ENCODE measurements at regions not wholly inside any gene's neighbourhood (a gene's known extent, or its start where the extent isn't known, plus 50 kb on each side); places are given as distances from the start of the nearest gene placed in this dataset.
A peak's percentile ranks its signal among the peaks of the same experiment; 100 is the strongest.

- DNase-seq (ENCODE audit: low read depth): no peak
Observed at GRCh38 chr9:36764364-36765076, 191.8 kb downstream of the MELK start.

- no peak for DNase-seq (ENCODE audit: low read depth)
Observed at GRCh38 chr9:36765077-36765390, 192.3 kb downstream of the MELK start.

GRCh38 chr9:36765468-36766341 is 193.0 kb downstream of the MELK start:
- DNase-seq (ENCODE audit: low read depth): peak; percentile 94

DNA sequence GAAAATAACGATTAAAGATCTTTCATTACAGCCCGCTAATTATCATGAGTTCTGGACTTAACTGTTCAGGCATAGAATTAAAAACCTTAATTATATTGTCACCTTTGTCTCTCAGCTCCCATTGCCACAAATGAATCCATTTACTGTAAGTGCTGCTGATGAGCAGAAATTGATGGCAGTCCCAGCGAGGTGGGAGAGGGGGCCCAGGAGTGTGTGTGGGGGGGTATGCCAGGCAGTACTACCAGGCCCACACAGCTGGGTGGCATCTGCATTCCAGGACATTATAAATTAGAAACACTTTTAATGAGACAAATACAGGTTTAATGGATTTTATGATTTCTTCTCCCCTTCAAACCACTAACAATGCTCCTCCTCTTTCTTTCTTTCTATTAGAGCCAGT is 196.0 kb downstream of the MELK start:
- DNase-seq (ENCODE audit: low read depth): no peak

- DNase-seq (ENCODE audit: low read depth): no peak
Observed at GRCh38 chr9:36770025-36770424, 197.3 kb downstream of the MELK start.

DNA sequence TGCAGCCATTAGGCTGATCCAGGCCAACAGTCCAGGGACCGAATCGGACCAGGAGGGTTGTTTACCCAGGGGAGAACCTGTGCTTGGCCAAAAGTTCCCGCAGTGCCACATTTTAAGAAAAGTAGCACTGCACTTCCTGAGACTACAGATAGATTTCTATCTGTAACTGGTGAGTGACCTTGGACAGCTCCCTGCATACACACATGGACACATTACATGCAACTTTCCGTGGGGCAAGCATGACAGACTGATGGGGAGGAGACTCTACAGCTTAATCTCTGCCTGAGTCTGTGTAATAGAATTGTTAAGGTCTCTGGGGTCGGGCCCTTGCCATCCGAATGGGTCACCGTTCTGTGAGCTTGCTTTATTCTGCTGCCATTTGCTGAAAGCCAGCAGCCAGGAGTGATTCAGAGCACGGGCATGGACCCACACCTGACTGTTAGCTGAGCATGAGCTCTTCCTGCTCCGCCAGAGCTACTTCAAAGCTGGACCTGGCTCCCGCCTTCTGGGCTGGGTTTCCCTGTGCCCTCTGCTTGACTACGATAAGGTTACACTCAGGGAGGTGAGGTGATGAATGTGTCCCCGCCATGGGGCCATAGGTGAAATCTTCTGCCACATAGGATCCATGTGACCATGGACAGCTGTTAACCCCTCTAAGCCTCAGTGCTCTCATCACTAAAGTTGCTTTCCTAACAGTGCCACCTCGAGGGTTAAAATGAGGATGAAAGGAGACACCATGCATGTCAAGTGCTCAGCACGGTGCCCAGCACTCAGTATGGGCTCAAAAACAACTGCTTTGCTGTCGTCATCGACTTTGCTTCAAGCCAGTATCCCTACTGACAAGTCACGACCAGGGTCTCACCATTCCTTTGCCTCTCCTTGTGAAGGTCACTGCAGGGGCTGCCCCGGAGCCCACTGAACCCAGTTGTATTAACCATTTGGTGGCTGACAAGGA is 200.0 kb downstream of the MELK start:
- DNase-seq (ENCODE audit: low read depth): no peak

DNA sequence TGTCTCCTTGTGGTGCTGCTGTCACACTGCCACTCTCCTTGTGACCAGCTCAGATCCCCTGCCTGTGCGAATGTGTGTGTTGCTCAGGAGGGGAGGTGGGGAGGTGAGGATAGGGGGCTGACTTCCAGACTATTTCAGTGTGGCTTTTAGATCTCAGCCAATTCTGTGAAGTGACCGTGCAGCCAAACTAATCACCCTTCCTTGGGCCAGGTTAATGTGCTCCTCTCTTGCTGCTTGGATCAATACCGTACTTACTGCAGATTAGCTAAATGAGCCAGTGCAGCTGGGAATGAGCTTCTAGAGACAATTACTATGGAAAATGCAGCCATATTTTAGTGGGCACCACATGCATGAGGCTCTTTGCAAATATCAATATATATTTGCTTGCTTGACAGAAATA is 206.0 kb downstream of the MELK start:
- no peak for DNase-seq (ENCODE audit: low read depth)

DNA sequence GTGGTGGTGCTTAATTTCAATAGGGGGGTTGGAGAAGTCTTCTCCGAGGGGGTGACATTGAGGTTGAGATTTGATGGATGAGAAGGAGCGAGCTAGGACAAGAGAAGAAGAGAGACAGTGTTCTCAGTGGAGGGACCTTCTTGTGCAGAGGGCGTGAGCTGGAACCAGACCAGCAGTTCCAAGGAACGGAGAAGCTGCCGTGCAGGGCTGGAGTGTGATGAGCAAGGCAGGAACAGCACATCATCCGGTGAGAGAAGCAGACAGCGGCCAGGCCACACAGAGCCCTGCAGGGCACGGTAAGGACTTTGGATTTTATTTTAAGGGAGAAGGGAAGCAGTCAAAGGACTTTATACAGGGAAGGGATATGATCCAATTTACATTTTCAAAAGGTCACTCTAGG is 206.9 kb downstream of the MELK start:
- DNase-seq (ENCODE audit: low read depth): no peak

DNA sequence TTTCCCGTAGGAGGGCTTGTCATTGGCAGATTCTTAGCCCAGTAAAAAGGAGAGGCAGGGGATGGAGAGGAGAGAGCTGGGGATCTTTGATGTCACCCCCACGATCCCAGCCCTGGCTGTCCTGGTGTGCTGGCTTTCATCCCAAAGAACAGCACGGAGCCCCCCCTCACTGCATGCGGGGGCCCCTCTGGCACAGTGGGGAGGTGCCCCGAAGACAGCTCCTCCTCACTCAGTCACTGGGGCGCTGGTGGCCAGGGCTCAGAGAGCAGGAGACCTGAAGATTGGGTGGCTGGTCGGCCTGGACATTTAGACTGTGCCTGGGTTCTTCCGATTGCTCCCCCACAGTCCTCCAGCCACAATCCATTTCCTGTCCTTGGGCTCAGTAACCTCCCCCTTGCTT is 207.5 kb downstream of the MELK start:
- no peak for DNase-seq (ENCODE audit: low read depth)

- DNase-seq (ENCODE audit: low read depth): no peak
Observed at GRCh38 chr9:36781533-36781932, 208.8 kb downstream of the MELK start.
